ENCODE measurements at regions not wholly inside any gene's neighbourhood (a gene's known extent, or its start where the extent isn't known, plus 50 kb on each side); places are given as distances from the start of the nearest gene placed in this dataset.

DNA sequence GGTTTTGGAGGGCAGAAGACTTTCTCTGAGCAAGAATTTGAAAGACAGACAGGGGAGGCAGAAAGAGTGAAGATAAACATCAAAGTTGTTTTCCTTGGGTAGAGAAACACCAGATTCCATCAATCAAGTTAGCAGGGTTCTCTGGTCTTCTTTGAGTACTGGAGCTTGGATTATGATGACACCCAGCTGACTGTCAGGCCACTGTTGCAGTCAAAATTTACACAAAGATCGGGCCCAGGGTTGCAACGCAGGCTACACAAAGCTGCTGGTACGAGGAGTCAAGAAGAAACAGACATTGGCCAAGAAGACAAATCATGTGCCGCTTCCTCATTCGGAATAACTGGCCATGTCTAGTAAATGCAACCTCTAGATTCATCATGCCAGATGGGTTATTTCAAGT is 396.2 kb upstream of the XYLT1 start:
- Mint-ChIP-seq H3K4me1 (ENCODE audit: low read depth, unreplicated experiment) (no peaks in the 10 kb centered on the region), H3K4me3 (ENCODE audit: unreplicated experiment) (no peak overlapping the region), H3K27me3 (ENCODE audit: unreplicated experiment) (peaks cover 8% of the 10 kb centered on the region), H3K36me3 (ENCODE audit: unreplicated experiment) (no peaks in the 10 kb centered on the region), H3K9me3 (ENCODE audit: unreplicated experiment) (no peaks in the 10 kb centered on the region), H3K27ac (ENCODE audit: unreplicated experiment) (no peak overlapping the region)
- TF ChIP-seq, protein P1, sequence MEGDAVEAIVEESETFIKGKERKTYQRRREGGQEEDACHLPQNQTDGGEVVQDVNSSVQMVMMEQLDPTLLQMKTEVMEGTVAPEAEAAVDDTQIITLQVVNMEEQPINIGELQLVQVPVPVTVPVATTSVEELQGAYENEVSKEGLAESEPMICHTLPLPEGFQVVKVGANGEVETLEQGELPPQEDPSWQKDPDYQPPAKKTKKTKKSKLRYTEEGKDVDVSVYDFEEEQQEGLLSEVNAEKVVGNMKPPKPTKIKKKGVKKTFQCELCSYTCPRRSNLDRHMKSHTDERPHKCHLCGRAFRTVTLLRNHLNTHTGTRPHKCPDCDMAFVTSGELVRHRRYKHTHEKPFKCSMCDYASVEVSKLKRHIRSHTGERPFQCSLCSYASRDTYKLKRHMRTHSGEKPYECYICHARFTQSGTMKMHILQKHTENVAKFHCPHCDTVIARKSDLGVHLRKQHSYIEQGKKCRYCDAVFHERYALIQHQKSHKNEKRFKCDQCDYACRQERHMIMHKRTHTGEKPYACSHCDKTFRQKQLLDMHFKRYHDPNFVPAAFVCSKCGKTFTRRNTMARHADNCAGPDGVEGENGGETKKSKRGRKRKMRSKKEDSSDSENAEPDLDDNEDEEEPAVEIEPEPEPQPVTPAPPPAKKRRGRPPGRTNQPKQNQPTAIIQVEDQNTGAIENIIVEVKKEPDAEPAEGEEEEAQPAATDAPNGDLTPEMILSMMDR (IDR thresholded peaks at IDR 0.05; ENCODE audit: partially characterized antibody, unreplicated experiment): no peak
- DNase-seq: no peak

DNA sequence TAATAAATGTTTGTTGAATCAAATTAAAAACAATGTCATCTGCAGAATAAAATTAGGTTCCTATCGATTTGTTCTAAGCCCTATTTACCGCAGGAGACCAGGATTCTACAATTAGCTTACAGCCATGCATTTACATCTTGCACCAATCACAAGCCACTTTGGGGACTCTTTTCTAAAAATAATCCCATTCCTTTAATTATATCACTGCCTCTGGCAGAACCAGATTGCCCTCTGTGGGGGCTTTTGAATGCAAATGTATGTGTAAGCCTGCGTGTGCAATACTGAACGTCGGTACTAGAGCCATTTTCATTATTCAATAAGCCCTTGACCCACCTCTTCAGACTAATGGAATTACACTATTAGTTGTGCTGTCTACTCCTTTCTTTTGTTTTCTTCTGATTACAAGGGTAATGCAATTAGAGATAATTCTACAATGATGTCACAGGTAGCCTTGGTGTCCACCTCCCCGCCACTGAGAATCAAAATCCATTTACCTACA is 391.3 kb upstream of the XYLT1 start:
- Mint-ChIP-seq H3K4me1 (ENCODE audit: low read depth, unreplicated experiment) (no peaks in the 10 kb centered on the region), H3K27ac (ENCODE audit: unreplicated experiment) (no peak overlapping the region), H3K4me3 (ENCODE audit: unreplicated experiment) (no peak overlapping the region), H3K36me3 (ENCODE audit: unreplicated experiment) (no peaks in the 10 kb centered on the region), H3K27me3 (ENCODE audit: unreplicated experiment) (no peaks in the 10 kb centered on the region), H3K9me3 (ENCODE audit: unreplicated experiment) (no peaks in the 10 kb centered on the region)
- DNase-seq: no peak
- TF ChIP-seq, protein P1 (IDR thresholded peaks at IDR 0.05; ENCODE audit: partially characterized antibody, unreplicated experiment): no peak

DNA sequence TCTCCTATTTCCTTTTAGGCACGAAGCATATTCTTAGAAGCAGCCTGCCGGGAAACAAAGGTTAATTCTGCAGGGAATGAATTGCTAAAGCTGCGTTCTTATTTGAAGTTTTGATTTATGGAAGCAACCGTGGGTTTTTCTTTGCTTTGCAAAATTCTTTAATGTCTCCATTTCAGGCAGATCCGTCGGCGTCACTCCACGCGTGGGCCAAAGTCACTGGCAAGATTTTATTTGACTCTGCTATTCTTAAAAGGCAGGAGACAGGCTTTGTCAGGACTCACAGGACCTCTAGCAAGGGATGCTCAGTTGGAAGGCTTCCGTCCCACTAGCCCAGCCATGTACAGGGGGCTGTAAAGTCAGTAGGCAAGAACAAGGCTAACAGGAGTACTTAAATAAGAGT is 387.3 kb upstream of the XYLT1 start:
- Mint-ChIP-seq H3K4me1 (ENCODE audit: low read depth, unreplicated experiment) (no peaks in the 10 kb centered on the region), H3K27ac (ENCODE audit: unreplicated experiment) (no peak overlapping the region), H3K4me3 (ENCODE audit: unreplicated experiment) (no peak overlapping the region), H3K9me3 (ENCODE audit: unreplicated experiment) (no peaks in the 10 kb centered on the region), H3K36me3 (ENCODE audit: unreplicated experiment) (no peaks in the 10 kb centered on the region), H3K27me3 (ENCODE audit: unreplicated experiment) (no peaks in the 10 kb centered on the region)
- no peak for DNase-seq
- TF ChIP-seq, protein P1 (IDR thresholded peaks at IDR 0.05; ENCODE audit: partially characterized antibody, unreplicated experiment): no peak

DNA sequence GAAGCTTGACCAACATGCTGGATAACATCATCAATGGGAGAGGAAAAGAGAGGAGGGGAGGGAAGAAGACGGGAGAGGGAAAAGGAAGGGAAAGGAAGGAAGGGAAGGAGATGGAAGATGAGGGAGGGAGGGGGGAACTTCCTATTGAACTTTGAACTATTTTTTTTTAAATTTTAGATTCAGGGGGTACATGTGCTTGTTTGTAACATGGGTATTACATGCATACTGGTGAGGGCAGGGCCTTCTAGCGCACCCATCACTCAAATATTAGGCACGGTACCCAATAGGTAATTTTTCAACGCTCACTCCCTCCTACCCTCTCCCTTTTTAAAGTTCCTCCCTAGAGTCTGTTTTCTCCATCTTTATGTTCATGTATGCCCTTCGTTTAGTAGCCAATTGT is 383.2 kb upstream of the XYLT1 start:
- Mint-ChIP-seq H3K4me1 (ENCODE audit: low read depth, unreplicated experiment) (peaks cover 3% of the 10 kb centered on the region), H3K4me3 (ENCODE audit: unreplicated experiment) (no peak overlapping the region), H3K36me3 (ENCODE audit: unreplicated experiment) (no peaks in the 10 kb centered on the region), H3K27ac (ENCODE audit: unreplicated experiment) (no peak overlapping the region), H3K9me3 (ENCODE audit: unreplicated experiment) (peaks cover 1% of the 10 kb centered on the region), H3K27me3 (ENCODE audit: unreplicated experiment) (peaks cover 1% of the 10 kb centered on the region)
- TF ChIP-seq, protein P1 (IDR thresholded peaks at IDR 0.05; ENCODE audit: partially characterized antibody, unreplicated experiment): no peak
- no peak for DNase-seq

DNA sequence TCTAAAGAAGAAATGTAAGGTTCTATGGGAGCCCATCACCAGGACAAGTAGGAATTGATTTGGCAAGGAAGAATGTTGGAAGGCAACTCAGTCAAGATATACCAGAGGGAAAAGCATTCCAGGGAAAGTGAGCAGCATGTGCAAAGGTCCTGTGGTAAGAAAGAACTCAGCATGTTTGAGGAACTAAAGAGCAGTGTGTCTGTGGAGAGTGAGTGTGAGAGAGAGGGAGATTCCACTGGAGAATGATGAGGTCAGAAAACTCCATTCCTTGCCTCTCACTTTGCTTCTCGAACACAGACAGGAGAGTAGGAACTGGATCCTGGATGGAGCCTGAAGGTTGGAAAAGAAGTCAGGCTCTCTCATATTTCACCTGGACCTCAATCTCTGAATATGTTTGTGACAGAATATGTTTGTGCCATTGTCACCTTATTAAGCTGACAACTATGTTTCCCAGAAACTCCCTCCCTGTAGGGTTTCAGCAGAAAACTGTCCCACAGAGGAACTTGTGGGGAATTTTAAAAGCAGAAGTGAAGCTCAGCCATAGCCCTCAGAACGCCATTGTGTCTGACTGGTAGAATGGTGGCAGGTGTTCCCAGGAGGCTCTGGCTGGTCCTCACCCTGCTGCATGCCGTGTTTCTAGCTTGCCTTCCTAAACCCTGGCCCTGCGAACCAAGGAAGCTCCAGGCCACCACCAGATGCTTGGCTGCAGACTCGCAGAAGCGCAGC is 382.4 kb upstream of the XYLT1 start:
- Mint-ChIP-seq H3K4me3 (ENCODE audit: unreplicated experiment) (no peak overlapping the region), H3K27me3 (ENCODE audit: unreplicated experiment) (peaks cover 1% of the 10 kb centered on the region), H3K4me1 (ENCODE audit: low read depth, unreplicated experiment) (peaks cover 5% of the 10 kb centered on the region), H3K27ac (ENCODE audit: unreplicated experiment) (no peak overlapping the region), H3K36me3 (ENCODE audit: unreplicated experiment) (no peaks in the 10 kb centered on the region), H3K9me3 (ENCODE audit: unreplicated experiment) (peaks cover 2% of the 10 kb centered on the region)
- TF ChIP-seq, protein P1 (IDR thresholded peaks at IDR 0.05; ENCODE audit: partially characterized antibody, unreplicated experiment): no peak
- no peak for DNase-seq

Measured in glutamatergic neuron (in vitro differentiated cells).